A673 (cell line): ENCODE measurements at regions not wholly inside any gene's neighbourhood (a gene's known extent, or its start where the extent isn't known, plus 50 kb on each side); places are given as distances from the start of the nearest gene placed in this dataset.

Experiments used
- BruUV-seq: library from RNA; stranded (reverse); fragments of 400-500 nt; replicated peaks from 2 replicates; lab custom pipeline; 2021; lab: Mats Ljungman, UMichigan
- CTCF ChIA-PET: fragments of 300-600 bp; sonication (Branson Sonifier 250); formaldehyde crosslinking; loops from one replicate; lab custom pipeline; 2022; ENCODE audit warnings: antibody characterized with exemption; lab: Charles Lee
- POLR2A ChIA-PET: fragments of 300-600 bp; sonication (Branson Sonifier 250); formaldehyde crosslinking; loops from one replicate; lab custom pipeline; 2022; ENCODE audit warnings: antibody characterized with exemption; ENCODE audit not compliant: low non-redundant PET; lab: Charles Lee
- DNase-seq: peaks from one replicate; pipeline ENCODE4 v3.0.0-alpha.2; 2015; ENCODE audit warnings: low spot score
- H3K27ac ChIP-seq: fragments of 200-600 bp; sonication (generic); 2 replicates; pipeline ENCODE4 v1.5.1; 2016; ENCODE audit warnings: mixed run types, low read depth, mild to moderate bottlenecking, mixed read lengths, antibody characterized with exemption, low read length; ENCODE audit not compliant: poor library complexity, severe bottlenecking
- H3K27me3 ChIP-seq: fragments of 200-600 bp; sonication (generic); replicated peaks from 2 replicates; pipeline ENCODE4 v1.6.1; 2017; ENCODE audit warnings: mixed run types, low read depth, mild to moderate bottlenecking, mixed read lengths, antibody characterized with exemption, low read length; ENCODE audit not compliant: insufficient read depth, poor library complexity
- H3K36me3 ChIP-seq: fragments of 200-600 bp; sonication (generic); 2 replicates; pipeline ENCODE4 v1.6.1; 2016; ENCODE audit warnings: mixed run types, mild to moderate bottlenecking, mixed read lengths, antibody characterized with exemption, low read length; ENCODE audit not compliant: insufficient read depth, poor library complexity, severe bottlenecking
- H3K4me1 ChIP-seq: fragments of 200-600 bp; sonication (generic); 2 replicates; pipeline ENCODE4 v1.6.1; 2017; ENCODE audit warnings: mixed run types, mild to moderate bottlenecking, mixed read lengths, antibody characterized with exemption, low read length; ENCODE audit not compliant: insufficient read depth, poor library complexity, severe bottlenecking
- H3K4me3 ChIP-seq: fragments of 200-600 bp; sonication (generic); 2 replicates; pipeline ENCODE4 v1.5.1; 2016; ENCODE audit warnings: low read depth, mixed run types, mild to moderate bottlenecking, mixed read lengths, low read length; ENCODE audit not compliant: poor library complexity, severe bottlenecking
- H3K9me3 ChIP-seq: fragments of 200-600 bp; sonication (generic); 2 replicates; pipeline ENCODE4 v1.6.1; 2016; ENCODE audit warnings: mixed run types, low read depth, mild to moderate bottlenecking, mixed read lengths, antibody characterized with exemption, low read length; ENCODE audit not compliant: poor library complexity, severe bottlenecking
- CTCF ChIP-seq: fragments of 300-800, 200-600 bp; sonication (generic); conservative IDR thresholded peaks from 2 replicates; pipeline ENCODE4 v1.5.1; 2017; ENCODE audit warnings: low read depth, mild to moderate bottlenecking, antibody characterized with exemption, low read length, moderate library complexity, mixed read lengths
- EZH2 ChIP-seq: fragments of 200-600 bp; sonication (generic); IDR thresholded peaks from 2 replicates; pipeline ENCODE4 v1.6.1; 2017; ENCODE audit warnings: borderline replicate concordance, low read depth, mild to moderate bottlenecking, mixed read lengths, antibody characterized with exemption, low read length; ENCODE audit not compliant: poor library complexity, severe bottlenecking
- intact Hi-C: fragments of 100-400 bp; cut with micrococcal nuclease; formaldehyde crosslinking; loops from one replicate; pipeline ENCODE4 v1.10.0; 2022; ENCODE audit not compliant: unreplicated experiment

- BruUV-seq: no TSS peak
- no peak for DNase-seq
- CTCF ChIA-PET: no interaction called here
- no peak overlapping the region for H3K4me3 ChIP-seq
- no peaks in the 10 kb centered on the region for H3K4me1 ChIP-seq
- H3K27me3 ChIP-seq: no peaks in the 10 kb centered on the region
- H3K27ac ChIP-seq: no peak overlapping the region
- H3K9me3 ChIP-seq: no peaks in the 10 kb centered on the region
- POLR2A ChIA-PET: no interaction called here
- TF ChIP-seq EZH2: no peak
- TF ChIP-seq CTCF: no peak
- intact Hi-C loops: no loop called here
- H3K36me3 ChIP-seq: no peaks in the 10 kb centered on the region
Measured at GRCh38 chr1:55735106-55735505, 519.9 kb upstream of the USP24 start.

GRCh38 chr1:55726994-55727393 is 511.8 kb upstream of the USP24 start:
- TF ChIP-seq CTCF (no peak), EZH2 (no peak)
- no peak for DNase-seq
- BruUV-seq: no TSS peak
- intact Hi-C loops: no loop called here
- Histone ChIP-seq H3K27me3 (no peaks in the 10 kb centered on the region), H3K9me3 (no peaks in the 10 kb centered on the region), H3K4me1 (no peaks in the 10 kb centered on the region), H3K27ac (no peak overlapping the region), H3K36me3 (no peaks in the 10 kb centered on the region), H3K4me3 (no peak overlapping the region)
- ChIA-PET POLR2A (no interaction called here), CTCF (no interaction called here)

- intact Hi-C loops: no loop called here
- no peak for DNase-seq
Measured at GRCh38 chr1:55725378-55725777, 510.2 kb upstream of the USP24 start.

More at GRCh38 chr1:55725378-55725777, 510.2 kb upstream of the USP24 start:
- POLR2A ChIA-PET: no interaction called here
- no peak overlapping the region for H3K27ac ChIP-seq
- H3K36me3 ChIP-seq: no peaks in the 10 kb centered on the region
- CTCF ChIA-PET: no interaction called here
- H3K4me1 ChIP-seq: no peaks in the 10 kb centered on the region
- no TSS peak for BruUV-seq
- H3K27me3 ChIP-seq: no peaks in the 10 kb centered on the region
- H3K9me3 ChIP-seq: no peaks in the 10 kb centered on the region
- H3K4me3 ChIP-seq: no peak overlapping the region
- TF ChIP-seq CTCF (no peak), EZH2 (no peak)
